Parathyroid adenoma (tissue), 2 donors: ENCODE measurements at regions not wholly inside any gene's neighbourhood (a gene's known extent, or its start where the extent isn't known, plus 50 kb on each side); places are given as distances from the start of the nearest gene placed in this dataset.
A peak's percentile ranks its signal among the peaks of the same experiment; 100 is the strongest.

ENCODE experiments used
- H2AFZ ChIP-seq: fragments of 300-600 bp; sonication (generic); one replicate; pipeline ENCODE4 v1.7.0; 2017; ENCODE audit warnings: antibody characterized with exemption, mild to moderate bottlenecking
- H3K27ac ChIP-seq: fragments of 300-600 bp; sonication (generic); one replicate; pipeline ENCODE4 v1.7.0; 2017
- H3K27me3 ChIP-seq: fragments of 300-600 bp; sonication (generic); one replicate; pipeline ENCODE4 v1.7.0; 2017; ENCODE audit warnings: low read length; ENCODE audit not compliant: control insufficient read depth, insufficient read depth
- H3K36me3 ChIP-seq: fragments of 300-600 bp; sonication (generic); one replicate; pipeline ENCODE4 v1.7.0; 2017; ENCODE audit warnings: low read length; ENCODE audit not compliant: control insufficient read depth, insufficient read depth
- H3K4me1 ChIP-seq: fragments of 300-600 bp; sonication (generic); one replicate; pipeline ENCODE4 v1.7.0; 2017; ENCODE audit warnings: control low read depth
- H3K4me2 ChIP-seq: fragments of 300-600 bp; sonication (generic); one replicate; pipeline ENCODE4 v1.7.0; 2017; ENCODE audit warnings: low read length
- H3K4me3 ChIP-seq: fragments of 300-600 bp; sonication (generic); one replicate; pipeline ENCODE4 v1.7.0; 2017; ENCODE audit warnings: low read depth, low read length
- H3K79me2 ChIP-seq: fragments of 300-600 bp; sonication (generic); one replicate; pipeline ENCODE4 v1.7.0; 2017; ENCODE audit warnings: control low read depth
- H3K9ac ChIP-seq: fragments of 300-600 bp; sonication (generic); one replicate; pipeline ENCODE4 v1.7.0; 2017; ENCODE audit warnings: mild to moderate bottlenecking
- H3K9me3 ChIP-seq: fragments of 300-600 bp; sonication (generic); one replicate; pipeline ENCODE4 v1.7.0; 2017; ENCODE audit warnings: low read length; ENCODE audit not compliant: control insufficient read depth
- CTCF ChIP-seq: fragments of 300-600 bp; sonication (generic); IDR thresholded peaks from one replicate; pipeline ENCODE4 v1.7.0; 2017; ENCODE audit warnings: antibody characterized with exemption, mild to moderate bottlenecking
- donor health status: primary hyperparathyroidism.

- Histone ChIP-seq H3K36me3 (no peaks in the 10 kb centered on the region), H2AFZ (peak overlapping the region; percentile 45), H3K4me3 (no peak overlapping the region), H3K9ac (no peak overlapping the region), H3K4me1 (peaks cover 4% of the 10 kb centered on the region), H3K27ac (no peak overlapping the region), H3K79me2 (no peaks in the 10 kb centered on the region), H3K4me2 (no peak overlapping the region), H3K27me3 (no peaks in the 10 kb centered on the region), H3K9me3 (no peaks in the 10 kb centered on the region)
- no peak for TF ChIP-seq CTCF
These were observed 69.6 kb downstream of the MDH1 start for GRCh38 chr2:63658176-63658968.

- TF ChIP-seq CTCF = no peak
These were observed 71.3 kb downstream of the MDH1 start for GRCh38 chr2:63660060-63660459.

GRCh38 chr2:63661076-63661475, 72.3 kb downstream of the MDH1 start:
- no peak overlapping the region for H2AFZ ChIP-seq
- H3K27ac ChIP-seq = no peak overlapping the region
- H3K9me3 ChIP-seq = no peaks in the 10 kb centered on the region

More at GRCh38 chr2:63660060-63660459, 71.3 kb downstream of the MDH1 start:
- no peaks in the 10 kb centered on the region for H3K36me3 ChIP-seq
- no peak overlapping the region for H3K27ac ChIP-seq
- no peaks in the 10 kb centered on the region for H3K27me3 ChIP-seq
- H3K9ac ChIP-seq = no peak overlapping the region
- no peak overlapping the region for H3K4me2 ChIP-seq
- no peaks in the 10 kb centered on the region for H3K79me2 ChIP-seq
- H3K9me3 ChIP-seq = no peaks in the 10 kb centered on the region
- peaks cover 4% of the 10 kb centered on the region for H3K4me1 ChIP-seq
- H3K4me3 ChIP-seq = no peak overlapping the region
- H2AFZ ChIP-seq = no peak overlapping the region

GRCh38 chr2:63662028-63662804, 73.5 kb downstream of the MDH1 start:
- Histone ChIP-seq H3K36me3 (no peaks in the 10 kb centered on the region), H3K79me2 (no peaks in the 10 kb centered on the region), H3K27me3 (no peaks in the 10 kb centered on the region), H3K4me3 (no peak overlapping the region), H3K4me1 (peaks cover 4% of the 10 kb centered on the region), H3K27ac (no peak overlapping the region), H2AFZ (no peak overlapping the region), H3K9me3 (no peaks in the 10 kb centered on the region), H3K4me2 (no peak overlapping the region), H3K9ac (no peak overlapping the region)
- no peak for TF ChIP-seq CTCF

More at GRCh38 chr2:63661076-63661475, 72.3 kb downstream of the MDH1 start:
- H3K4me2 ChIP-seq = no peak overlapping the region
- H3K79me2 ChIP-seq = no peaks in the 10 kb centered on the region
- no peak overlapping the region for H3K4me3 ChIP-seq
- no peak overlapping the region for H3K9ac ChIP-seq
- no peaks in the 10 kb centered on the region for H3K27me3 ChIP-seq
- H3K4me1 ChIP-seq = peaks cover 4% of the 10 kb centered on the region
- no peaks in the 10 kb centered on the region for H3K36me3 ChIP-seq
- TF ChIP-seq CTCF = no peak
